HepG2 (cell line): ENCODE measurements at regions not wholly inside any gene's neighbourhood (a gene's known extent, or its start where the extent isn't known, plus 50 kb on each side); places are given as distances from the start of the nearest gene placed in this dataset.

ENCODE experiments used
- BCL6 ChIP-seq: IDR thresholded peaks from 2 replicates; pipeline ENCODE4 v1.6.1; 2016; ENCODE audit warnings: missing genetic modification reagents, missing compliant biosample characterization
- ETS1 ChIP-seq: sonication (generic); formaldehyde crosslinking; IDR thresholded peaks from 2 replicates; pipeline ENCODE4 v1.4.0; 2020; ENCODE audit warnings: missing genetic modification reagents
- HNF4A ChIP-seq: sonication (generic); formaldehyde crosslinking; IDR thresholded peaks from 2 replicates; pipeline ENCODE4 v1.4.0; 2020; ENCODE audit warnings: missing genetic modification reagents
- PRDM10 ChIP-seq: sonication (generic); formaldehyde crosslinking; IDR thresholded peaks from 2 replicates; pipeline ENCODE4 v1.4.0; 2020; ENCODE audit warnings: low read depth, missing genetic modification reagents
- PRMT3 ChIP-seq: sonication (generic); formaldehyde crosslinking; IDR thresholded peaks from 2 replicates; pipeline ENCODE4 v1.8.1; 2022; ENCODE audit warnings: low read depth, mild to moderate bottlenecking, moderate library complexity, missing genetic modification reagents, borderline replicate concordance
- ZBTB42 ChIP-seq: sonication (generic); formaldehyde crosslinking; IDR thresholded peaks from 2 replicates; pipeline ENCODE4 v1.5.0; 2020; ENCODE audit warnings: mild to moderate bottlenecking, missing genetic modification reagents
- ZNF256 ChIP-seq: sonication (generic); formaldehyde crosslinking; conservative IDR thresholded peaks from 2 replicates; pipeline ENCODE4 v1.4.0; 2020; ENCODE audit warnings: missing genetic modification reagents
- TF ChIP-seq, protein P1 (sequence below): sonication (generic); formaldehyde crosslinking; IDR thresholded peaks from 2 replicates; pipeline ENCODE4 v1.5.0; 2020; ENCODE audit warnings: mild to moderate bottlenecking, missing genetic modification reagents, borderline replicate concordance
- TF ChIP-seq, protein P2 (sequence below): sonication (generic); formaldehyde crosslinking; IDR thresholded peaks from 2 replicates; pipeline ENCODE4 v1.9.0; 2021; ENCODE audit warnings: missing genetic modification reagents, mild to moderate bottlenecking, borderline replicate concordance
- TF ChIP-seq, protein P3 (sequence below): sonication (generic); formaldehyde crosslinking; IDR thresholded peaks from 2 replicates; pipeline ENCODE4 v1.8.0; 2022; ENCODE audit warnings: low read depth, missing genetic modification reagents

GRCh38 chr10:28769091-28769604, 91.8 kb downstream of the BAMBI start (continued):
- TF ChIP-seq, protein P1, sequence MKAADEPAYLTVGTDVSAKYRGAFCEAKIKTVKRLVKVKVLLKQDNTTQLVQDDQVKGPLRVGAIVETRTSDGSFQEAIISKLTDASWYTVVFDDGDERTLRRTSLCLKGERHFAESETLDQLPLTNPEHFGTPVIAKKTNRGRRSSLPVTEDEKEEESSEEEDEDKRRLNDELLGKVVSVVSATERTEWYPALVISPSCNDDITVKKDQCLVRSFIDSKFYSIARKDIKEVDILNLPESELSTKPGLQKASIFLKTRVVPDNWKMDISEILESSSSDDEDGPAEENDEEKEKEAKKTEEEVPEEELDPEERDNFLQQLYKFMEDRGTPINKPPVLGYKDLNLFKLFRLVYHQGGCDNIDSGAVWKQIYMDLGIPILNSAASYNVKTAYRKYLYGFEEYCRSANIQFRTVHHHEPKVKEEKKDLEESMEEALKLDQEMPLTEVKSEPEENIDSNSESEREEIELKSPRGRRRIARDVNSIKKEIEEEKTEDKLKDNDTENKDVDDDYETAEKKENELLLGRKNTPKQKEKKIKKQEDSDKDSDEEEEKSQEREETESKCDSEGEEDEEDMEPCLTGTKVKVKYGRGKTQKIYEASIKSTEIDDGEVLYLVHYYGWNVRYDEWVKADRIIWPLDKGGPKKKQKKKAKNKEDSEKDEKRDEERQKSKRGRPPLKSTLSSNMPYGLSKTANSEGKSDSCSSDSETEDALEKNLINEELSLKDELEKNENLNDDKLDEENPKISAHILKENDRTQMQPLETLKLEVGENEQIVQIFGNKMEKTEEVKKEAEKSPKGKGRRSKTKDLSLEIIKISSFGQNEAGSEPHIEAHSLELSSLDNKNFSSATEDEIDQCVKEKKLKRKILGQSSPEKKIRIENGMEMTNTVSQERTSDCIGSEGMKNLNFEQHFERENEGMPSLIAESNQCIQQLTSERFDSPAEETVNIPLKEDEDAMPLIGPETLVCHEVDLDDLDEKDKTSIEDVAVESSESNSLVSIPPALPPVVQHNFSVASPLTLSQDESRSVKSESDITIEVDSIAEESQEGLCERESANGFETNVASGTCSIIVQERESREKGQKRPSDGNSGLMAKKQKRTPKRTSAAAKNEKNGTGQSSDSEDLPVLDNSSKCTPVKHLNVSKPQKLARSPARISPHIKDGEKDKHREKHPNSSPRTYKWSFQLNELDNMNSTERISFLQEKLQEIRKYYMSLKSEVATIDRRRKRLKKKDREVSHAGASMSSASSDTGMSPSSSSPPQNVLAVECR: peak; percentile 31; the same call in 1 of the 2 replicates
- TF ChIP-seq PRDM10: no peak
- no peak for TF ChIP-seq ETS1 (CRISPR knock-in tag)
- TF ChIP-seq, protein P2, sequence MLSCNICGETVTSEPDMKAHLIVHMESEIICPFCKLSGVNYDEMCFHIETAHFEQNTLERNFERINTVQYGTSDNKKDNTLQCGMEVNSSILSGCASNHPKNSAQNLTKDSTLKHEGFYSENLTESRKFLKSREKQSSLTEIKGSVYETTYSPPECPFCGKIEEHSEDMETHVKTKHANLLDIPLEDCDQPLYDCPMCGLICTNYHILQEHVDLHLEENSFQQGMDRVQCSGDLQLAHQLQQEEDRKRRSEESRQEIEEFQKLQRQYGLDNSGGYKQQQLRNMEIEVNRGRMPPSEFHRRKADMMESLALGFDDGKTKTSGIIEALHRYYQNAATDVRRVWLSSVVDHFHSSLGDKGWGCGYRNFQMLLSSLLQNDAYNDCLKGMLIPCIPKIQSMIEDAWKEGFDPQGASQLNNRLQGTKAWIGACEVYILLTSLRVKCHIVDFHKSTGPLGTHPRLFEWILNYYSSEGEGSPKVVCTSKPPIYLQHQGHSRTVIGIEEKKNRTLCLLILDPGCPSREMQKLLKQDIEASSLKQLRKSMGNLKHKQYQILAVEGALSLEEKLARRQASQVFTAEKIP: no peak
- no peak for TF ChIP-seq ZBTB42 (CRISPR knock-in tag)
- TF ChIP-seq, protein P3, sequence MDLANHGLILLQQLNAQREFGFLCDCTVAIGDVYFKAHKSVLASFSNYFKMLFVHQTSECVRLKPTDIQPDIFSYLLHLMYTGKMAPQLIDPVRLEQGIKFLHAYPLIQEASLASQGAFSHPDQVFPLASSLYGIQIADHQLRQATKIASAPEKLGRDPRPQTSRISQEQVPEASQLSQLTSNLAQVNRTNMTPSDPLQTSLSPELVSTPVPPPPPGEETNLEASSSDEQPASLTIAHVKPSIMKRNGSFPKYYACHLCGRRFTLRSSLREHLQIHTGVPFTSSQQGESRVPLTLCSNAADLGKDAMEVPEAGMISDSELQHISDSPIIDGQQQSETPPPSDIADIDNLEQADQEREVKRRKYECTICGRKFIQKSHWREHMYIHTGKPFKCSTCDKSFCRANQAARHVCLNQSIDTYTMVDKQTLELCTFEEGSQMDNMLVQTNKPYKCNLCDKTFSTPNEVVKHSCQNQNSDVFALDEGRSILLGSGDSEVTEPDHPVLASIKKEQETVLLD (CRISPR knock-in tag): no peak
- peak; percentile 46; the same call in 1 of the 2 replicates for TF ChIP-seq BCL6 (CRISPR knock-in tag)
- no peak for TF ChIP-seq ZNF256 (CRISPR knock-in tag)
- TF ChIP-seq HNF4A (CRISPR knock-in tag): peak; percentile 60
- TF ChIP-seq PRMT3: no peak
